ENCODE measurements at regions not wholly inside any gene's neighbourhood (a gene's known extent, or its start where the extent isn't known, plus 50 kb on each side); places are given as distances from the start of the nearest gene placed in this dataset.

- TF ChIP-seq ESRRA (CRISPR knock-in tag; IDR thresholded peaks at IDR 0.05; ENCODE audit: borderline replicate concordance) (no peak), NFE2L1 (CRISPR knock-in tag; IDR thresholded peaks at IDR 0.05) (no peak), CTCF (IDR thresholded peaks at IDR 0.05) (no peak), ELF4 (CRISPR knock-in tag; IDR thresholded peaks at IDR 0.05; ENCODE audit: low read depth) (no peak), ATF3 (CRISPR knock-in tag; conservative IDR thresholded peaks at IDR 0.05) (no peak), SP1 (CRISPR knock-in tag; conservative IDR thresholded peaks at IDR 0.05) (no peak), TEAD1 (CRISPR knock-in tag; IDR thresholded peaks at IDR 0.05) (no peak), FOXK1 (CRISPR knock-in tag; IDR thresholded peaks at IDR 0.05) (no peak), HMGA2 (CRISPR knock-in tag; IDR thresholded peaks at IDR 0.05) (no peak), ETV6 (CRISPR knock-in tag; IDR thresholded peaks at IDR 0.05) (no peak), JUN (CRISPR knock-in tag; IDR thresholded peaks at IDR 0.05) (no peak), NFATC4 (CRISPR knock-in tag; IDR thresholded peaks at IDR 0.05) (no peak), ZNF232 (CRISPR knock-in tag; IDR thresholded peaks at IDR 0.05) (no peak)
- TF ChIP-seq, protein P1, sequence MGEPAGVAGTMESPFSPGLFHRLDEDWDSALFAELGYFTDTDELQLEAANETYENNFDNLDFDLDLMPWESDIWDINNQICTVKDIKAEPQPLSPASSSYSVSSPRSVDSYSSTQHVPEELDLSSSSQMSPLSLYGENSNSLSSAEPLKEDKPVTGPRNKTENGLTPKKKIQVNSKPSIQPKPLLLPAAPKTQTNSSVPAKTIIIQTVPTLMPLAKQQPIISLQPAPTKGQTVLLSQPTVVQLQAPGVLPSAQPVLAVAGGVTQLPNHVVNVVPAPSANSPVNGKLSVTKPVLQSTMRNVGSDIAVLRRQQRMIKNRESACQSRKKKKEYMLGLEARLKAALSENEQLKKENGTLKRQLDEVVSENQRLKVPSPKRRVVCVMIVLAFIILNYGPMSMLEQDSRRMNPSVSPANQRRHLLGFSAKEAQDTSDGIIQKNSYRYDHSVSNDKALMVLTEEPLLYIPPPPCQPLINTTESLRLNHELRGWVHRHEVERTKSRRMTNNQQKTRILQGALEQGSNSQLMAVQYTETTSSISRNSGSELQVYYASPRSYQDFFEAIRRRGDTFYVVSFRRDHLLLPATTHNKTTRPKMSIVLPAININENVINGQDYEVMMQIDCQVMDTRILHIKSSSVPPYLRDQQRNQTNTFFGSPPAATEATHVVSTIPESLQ (CRISPR knock-in tag; IDR thresholded peaks at IDR 0.05) = no peak
Measured at GRCh38 chr4:171288816-171289432, 524.3 kb upstream of the GALNTL6 start.
